HCT116 (cell line): ENCODE measurements at regions not wholly inside any gene's neighbourhood (a gene's known extent, or its start where the extent isn't known, plus 50 kb on each side); places are given as distances from the start of the nearest gene placed in this dataset.

Source experiments
- EZH2 ChIP-seq: fragments of 200-600 bp; sonication (generic); IDR thresholded peaks from 2 replicates; pipeline ENCODE4 v1.6.1; 2017; ENCODE audit warnings: antibody characterized with exemption, mixed run types
- YY1 ChIP-seq: IDR thresholded peaks from 2 replicates; pipeline ENCODE4 v1.6.1; 2011; ENCODE audit warnings: low read length, low read depth, moderate library complexity, mild to moderate bottlenecking; ENCODE audit not compliant: insufficient replicate concordance; ENCODE audit errors: extremely low read depth
- TF ChIP-seq, protein P1 (sequence below), 3 experiments: fragments of 200-600 bp in 1 of 3; sonication (generic) in 1 of 3; IDR thresholded peaks in 2 of 3; conservative IDR thresholded peaks in 1 of 3; 2 replicates each; pipeline ENCODE4 v1.5.1; 2012 to 2017; ENCODE audit warnings: low read depth in 2 of 3, low read length in 2 of 3, antibody characterized with exemption in 1 of 3, borderline replicate concordance in 1 of 3, control low read depth in 1 of 3, mild to moderate bottlenecking in 1 of 3, mixed read lengths in 1 of 3, mixed run types in 1 of 3, moderate library complexity in 1 of 3; ENCODE audit not compliant: insufficient read depth in 1 of 3
- TF ChIP-seq, protein P2 (sequence below): IDR thresholded peaks from 2 replicates; pipeline ENCODE4 v1.6.1; 2012; ENCODE audit warnings: low read depth

DNA sequence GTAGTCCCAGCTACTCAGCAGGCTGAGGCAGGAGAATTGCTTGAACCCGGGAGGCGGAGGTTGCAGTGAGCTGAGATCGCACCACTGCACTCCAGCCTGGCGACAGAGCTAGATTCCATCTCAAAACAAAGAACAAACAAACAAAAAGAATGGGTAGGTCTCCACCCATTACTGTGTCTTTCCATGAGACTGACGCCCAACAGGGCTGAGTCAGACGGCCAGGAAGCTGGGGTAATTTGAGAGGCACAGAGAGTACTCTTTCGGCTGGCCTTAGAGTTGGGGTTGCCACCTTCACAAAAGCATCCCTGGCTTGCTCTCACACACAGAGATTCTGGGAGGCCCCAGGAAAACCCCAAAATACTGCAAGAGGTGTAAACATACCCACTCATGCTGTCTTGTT, 72.0 kb upstream of the DHRSX start:
- TF ChIP-seq, protein P1, sequence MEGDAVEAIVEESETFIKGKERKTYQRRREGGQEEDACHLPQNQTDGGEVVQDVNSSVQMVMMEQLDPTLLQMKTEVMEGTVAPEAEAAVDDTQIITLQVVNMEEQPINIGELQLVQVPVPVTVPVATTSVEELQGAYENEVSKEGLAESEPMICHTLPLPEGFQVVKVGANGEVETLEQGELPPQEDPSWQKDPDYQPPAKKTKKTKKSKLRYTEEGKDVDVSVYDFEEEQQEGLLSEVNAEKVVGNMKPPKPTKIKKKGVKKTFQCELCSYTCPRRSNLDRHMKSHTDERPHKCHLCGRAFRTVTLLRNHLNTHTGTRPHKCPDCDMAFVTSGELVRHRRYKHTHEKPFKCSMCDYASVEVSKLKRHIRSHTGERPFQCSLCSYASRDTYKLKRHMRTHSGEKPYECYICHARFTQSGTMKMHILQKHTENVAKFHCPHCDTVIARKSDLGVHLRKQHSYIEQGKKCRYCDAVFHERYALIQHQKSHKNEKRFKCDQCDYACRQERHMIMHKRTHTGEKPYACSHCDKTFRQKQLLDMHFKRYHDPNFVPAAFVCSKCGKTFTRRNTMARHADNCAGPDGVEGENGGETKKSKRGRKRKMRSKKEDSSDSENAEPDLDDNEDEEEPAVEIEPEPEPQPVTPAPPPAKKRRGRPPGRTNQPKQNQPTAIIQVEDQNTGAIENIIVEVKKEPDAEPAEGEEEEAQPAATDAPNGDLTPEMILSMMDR (IDR thresholded peaks at IDR 0.05 in 2 of 3, conservative IDR thresholded peaks at IDR 0.05 in 1 of 3; ENCODE audit: borderline replicate concordance in 1 of 3, insufficient read depth in 1 of 3, low read depth in 2 of 3, low read length in 2 of 3) = no peak
- TF ChIP-seq, protein P2, sequence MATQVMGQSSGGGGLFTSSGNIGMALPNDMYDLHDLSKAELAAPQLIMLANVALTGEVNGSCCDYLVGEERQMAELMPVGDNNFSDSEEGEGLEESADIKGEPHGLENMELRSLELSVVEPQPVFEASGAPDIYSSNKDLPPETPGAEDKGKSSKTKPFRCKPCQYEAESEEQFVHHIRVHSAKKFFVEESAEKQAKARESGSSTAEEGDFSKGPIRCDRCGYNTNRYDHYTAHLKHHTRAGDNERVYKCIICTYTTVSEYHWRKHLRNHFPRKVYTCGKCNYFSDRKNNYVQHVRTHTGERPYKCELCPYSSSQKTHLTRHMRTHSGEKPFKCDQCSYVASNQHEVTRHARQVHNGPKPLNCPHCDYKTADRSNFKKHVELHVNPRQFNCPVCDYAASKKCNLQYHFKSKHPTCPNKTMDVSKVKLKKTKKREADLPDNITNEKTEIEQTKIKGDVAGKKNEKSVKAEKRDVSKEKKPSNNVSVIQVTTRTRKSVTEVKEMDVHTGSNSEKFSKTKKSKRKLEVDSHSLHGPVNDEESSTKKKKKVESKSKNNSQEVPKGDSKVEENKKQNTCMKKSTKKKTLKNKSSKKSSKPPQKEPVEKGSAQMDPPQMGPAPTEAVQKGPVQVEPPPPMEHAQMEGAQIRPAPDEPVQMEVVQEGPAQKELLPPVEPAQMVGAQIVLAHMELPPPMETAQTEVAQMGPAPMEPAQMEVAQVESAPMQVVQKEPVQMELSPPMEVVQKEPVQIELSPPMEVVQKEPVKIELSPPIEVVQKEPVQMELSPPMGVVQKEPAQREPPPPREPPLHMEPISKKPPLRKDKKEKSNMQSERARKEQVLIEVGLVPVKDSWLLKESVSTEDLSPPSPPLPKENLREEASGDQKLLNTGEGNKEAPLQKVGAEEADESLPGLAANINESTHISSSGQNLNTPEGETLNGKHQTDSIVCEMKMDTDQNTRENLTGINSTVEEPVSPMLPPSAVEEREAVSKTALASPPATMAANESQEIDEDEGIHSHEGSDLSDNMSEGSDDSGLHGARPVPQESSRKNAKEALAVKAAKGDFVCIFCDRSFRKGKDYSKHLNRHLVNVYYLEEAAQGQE = no peak
- TF ChIP-seq EZH2 (no peak), YY1 (no peak)
